Nephron progenitor cell (in vitro differentiated cells): ENCODE measurements at regions not wholly inside any gene's neighbourhood (a gene's known extent, or its start where the extent isn't known, plus 50 kb on each side); places are given as distances from the start of the nearest gene placed in this dataset.

Source experiments
- DNase-seq: peaks from one replicate; pipeline ENCODE4 v3.0.0; 2021
- H3K27ac Mint-ChIP-seq: 2 replicates; pipeline ENCODE4 v1.8.0; 2021; ENCODE audit warnings: mild to moderate bottlenecking, moderate library complexity, mixed read lengths
- H3K27me3 Mint-ChIP-seq: 2 replicates; pipeline ENCODE4 v1.8.0; 2021; ENCODE audit warnings: mild to moderate bottlenecking, low read depth, mixed read lengths; ENCODE audit not compliant: poor library complexity
- H3K36me3 Mint-ChIP-seq: 2 replicates; pipeline ENCODE4 v1.8.0; 2021; ENCODE audit warnings: low read depth, mixed read lengths
- H3K4me1 Mint-ChIP-seq: 2 replicates; pipeline ENCODE4 v1.8.0; 2021; ENCODE audit warnings: mixed read lengths
- H3K4me3 Mint-ChIP-seq: 2 replicates; pipeline ENCODE4 v1.8.0; 2021; ENCODE audit warnings: mild to moderate bottlenecking, moderate library complexity, mixed read lengths
- H3K9me3 Mint-ChIP-seq: 2 replicates; pipeline ENCODE4 v1.8.0; 2021; ENCODE audit warnings: mild to moderate bottlenecking, moderate library complexity, mixed read lengths
- TF ChIP-seq, protein P1 (sequence below): fragments of 200-600 bp; sonication (generic); IDR thresholded peaks from 2 replicates; pipeline ENCODE4 v1.5.0; 2021; ENCODE audit warnings: antibody characterized with exemption

DNA sequence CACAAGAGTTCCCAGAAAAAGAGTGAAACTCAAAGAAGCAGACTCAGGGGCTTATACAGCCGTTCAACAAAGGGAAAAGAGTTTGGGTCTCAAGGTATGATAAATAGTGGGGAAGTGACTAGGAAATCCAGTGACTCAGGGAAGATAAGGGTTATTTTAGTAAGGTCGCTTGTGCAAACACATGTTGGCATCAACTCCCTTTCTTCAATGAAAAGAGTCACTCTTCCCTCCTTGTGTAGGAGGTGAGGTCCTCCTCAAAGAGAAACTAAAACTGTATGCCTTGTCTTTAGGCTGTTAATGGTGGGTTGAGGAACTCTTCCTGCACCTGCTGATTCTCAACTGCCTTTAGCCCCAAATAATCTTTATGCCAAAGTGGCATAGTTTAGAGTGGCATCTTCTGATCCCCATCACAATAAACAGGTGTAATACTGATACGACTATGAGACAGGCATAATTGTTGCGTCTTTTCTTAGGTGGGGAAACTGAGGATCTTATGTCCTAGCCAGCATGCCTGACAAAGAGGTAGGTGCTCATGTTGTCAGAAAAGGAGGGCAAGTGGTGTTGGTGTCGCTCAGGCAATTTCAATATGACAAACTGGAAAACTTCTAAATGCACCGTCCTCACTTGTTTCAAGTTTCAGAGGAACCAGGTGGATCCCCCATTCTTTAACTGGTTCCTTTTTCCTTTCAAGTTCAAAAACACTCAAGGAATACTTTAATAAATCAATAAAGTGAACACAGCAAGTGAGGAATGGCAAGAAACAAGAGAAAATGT lies 294.1 kb upstream of the RUNX1 start:
- no peak for DNase-seq
- no peaks in the 10 kb centered on the region for H3K36me3 Mint-ChIP-seq
- TF ChIP-seq, protein P1, sequence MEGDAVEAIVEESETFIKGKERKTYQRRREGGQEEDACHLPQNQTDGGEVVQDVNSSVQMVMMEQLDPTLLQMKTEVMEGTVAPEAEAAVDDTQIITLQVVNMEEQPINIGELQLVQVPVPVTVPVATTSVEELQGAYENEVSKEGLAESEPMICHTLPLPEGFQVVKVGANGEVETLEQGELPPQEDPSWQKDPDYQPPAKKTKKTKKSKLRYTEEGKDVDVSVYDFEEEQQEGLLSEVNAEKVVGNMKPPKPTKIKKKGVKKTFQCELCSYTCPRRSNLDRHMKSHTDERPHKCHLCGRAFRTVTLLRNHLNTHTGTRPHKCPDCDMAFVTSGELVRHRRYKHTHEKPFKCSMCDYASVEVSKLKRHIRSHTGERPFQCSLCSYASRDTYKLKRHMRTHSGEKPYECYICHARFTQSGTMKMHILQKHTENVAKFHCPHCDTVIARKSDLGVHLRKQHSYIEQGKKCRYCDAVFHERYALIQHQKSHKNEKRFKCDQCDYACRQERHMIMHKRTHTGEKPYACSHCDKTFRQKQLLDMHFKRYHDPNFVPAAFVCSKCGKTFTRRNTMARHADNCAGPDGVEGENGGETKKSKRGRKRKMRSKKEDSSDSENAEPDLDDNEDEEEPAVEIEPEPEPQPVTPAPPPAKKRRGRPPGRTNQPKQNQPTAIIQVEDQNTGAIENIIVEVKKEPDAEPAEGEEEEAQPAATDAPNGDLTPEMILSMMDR = no peak
- no peak overlapping the region for H3K27ac Mint-ChIP-seq
- no peak overlapping the region for H3K4me3 Mint-ChIP-seq
- peaks cover 17% of the 10 kb centered on the region for H3K27me3 Mint-ChIP-seq
- H3K4me1 Mint-ChIP-seq = no peaks in the 10 kb centered on the region
- H3K9me3 Mint-ChIP-seq = peaks cover 4% of the 10 kb centered on the region

DNA sequence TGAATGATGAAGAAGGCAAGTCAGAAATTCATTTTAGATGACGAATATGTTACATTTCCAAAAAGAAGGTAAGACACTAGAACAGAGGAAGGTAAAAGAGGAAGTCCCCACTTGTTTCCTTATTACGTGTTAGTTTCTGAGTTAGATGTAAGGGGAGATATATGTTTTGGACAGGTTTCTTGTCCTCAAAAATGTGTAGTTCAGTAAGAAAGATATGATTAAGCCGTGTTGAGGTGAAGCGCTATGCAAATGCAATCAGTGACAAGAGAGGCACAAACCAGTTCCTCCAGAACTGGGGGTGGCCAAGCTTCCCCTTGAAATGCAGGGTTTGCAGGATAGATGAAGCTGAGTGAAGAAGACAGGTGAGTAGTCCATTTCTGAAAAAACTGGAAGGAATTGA lies 293.3 kb upstream of the RUNX1 start:
- DNase-seq = no peak
- TF ChIP-seq, protein P1 = no peak
- H3K4me3 Mint-ChIP-seq = no peak overlapping the region
- no peaks in the 10 kb centered on the region for H3K36me3 Mint-ChIP-seq
- H3K4me1 Mint-ChIP-seq = no peaks in the 10 kb centered on the region
- H3K27ac Mint-ChIP-seq = no peak overlapping the region
- peaks cover 21% of the 10 kb centered on the region for H3K27me3 Mint-ChIP-seq
- peaks cover 4% of the 10 kb centered on the region for H3K9me3 Mint-ChIP-seq

DNA sequence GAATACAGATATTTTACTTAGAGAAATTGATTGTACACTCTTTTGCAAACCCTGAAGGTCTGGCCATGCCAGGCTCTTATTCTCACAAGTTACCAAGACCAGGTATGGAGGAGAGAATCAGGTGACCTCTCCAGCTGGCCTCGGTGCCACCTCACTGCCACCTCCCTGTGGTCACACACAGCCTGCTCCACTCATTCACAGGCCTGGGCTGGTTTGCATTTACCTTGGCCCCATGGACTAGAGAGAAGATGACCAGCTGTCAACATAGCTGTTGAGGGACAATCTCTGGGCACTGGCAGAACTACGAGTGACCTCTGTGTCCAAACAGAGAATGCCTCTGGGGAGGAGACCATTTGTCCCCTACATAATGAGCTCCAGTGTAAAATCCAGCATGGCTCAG lies 291.2 kb upstream of the RUNX1 start:
- TF ChIP-seq, protein P1 = no peak
- peaks cover 15% of the 10 kb centered on the region for H3K27me3 Mint-ChIP-seq
- peaks cover 4% of the 10 kb centered on the region for H3K9me3 Mint-ChIP-seq
- H3K36me3 Mint-ChIP-seq = no peaks in the 10 kb centered on the region
- no peak for DNase-seq
- no peaks in the 10 kb centered on the region for H3K4me1 Mint-ChIP-seq
- no peak overlapping the region for H3K27ac Mint-ChIP-seq
- no peak overlapping the region for H3K4me3 Mint-ChIP-seq

DNA sequence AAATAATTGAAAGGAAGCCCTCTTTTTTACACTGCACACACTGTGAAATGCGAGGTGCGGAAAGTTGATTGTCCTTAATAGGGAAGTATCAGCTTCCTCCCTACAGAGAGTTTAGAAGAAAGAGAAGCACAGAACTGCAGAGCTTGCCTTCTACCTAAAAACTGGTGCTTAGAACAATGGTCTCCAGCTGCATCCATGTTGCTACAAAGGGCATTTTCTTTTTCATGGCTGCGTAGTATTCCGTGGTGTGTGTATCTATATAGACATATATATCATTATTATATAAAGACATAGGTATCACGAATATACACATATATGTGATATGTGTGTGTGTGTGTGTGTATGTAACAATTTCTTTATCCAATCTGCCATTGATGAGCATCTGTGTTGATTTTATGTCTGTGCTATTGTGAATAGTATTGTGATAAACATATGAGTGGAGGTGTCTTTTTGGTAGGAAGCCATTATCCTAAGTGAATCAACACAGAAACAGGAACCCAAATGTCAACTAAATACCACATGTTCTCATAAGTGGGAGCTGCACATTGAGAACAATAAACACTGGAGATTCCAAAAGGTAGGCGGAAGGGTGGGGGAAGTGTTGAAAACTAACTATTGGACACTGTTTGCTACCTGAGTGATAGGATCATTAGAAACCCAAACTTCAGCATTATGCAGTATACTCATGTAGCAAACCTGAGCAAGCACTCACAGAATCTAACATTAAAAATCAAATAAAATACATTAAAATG lies 290.0 kb upstream of the RUNX1 start:
- no peaks in the 10 kb centered on the region for H3K4me1 Mint-ChIP-seq
- H3K4me3 Mint-ChIP-seq = no peak overlapping the region
- TF ChIP-seq, protein P1 = no peak
- H3K27ac Mint-ChIP-seq = no peak overlapping the region
- no peak for DNase-seq
- peaks cover 14% of the 10 kb centered on the region for H3K27me3 Mint-ChIP-seq
- no peaks in the 10 kb centered on the region for H3K36me3 Mint-ChIP-seq
- H3K9me3 Mint-ChIP-seq = no peaks in the 10 kb centered on the region

DNA sequence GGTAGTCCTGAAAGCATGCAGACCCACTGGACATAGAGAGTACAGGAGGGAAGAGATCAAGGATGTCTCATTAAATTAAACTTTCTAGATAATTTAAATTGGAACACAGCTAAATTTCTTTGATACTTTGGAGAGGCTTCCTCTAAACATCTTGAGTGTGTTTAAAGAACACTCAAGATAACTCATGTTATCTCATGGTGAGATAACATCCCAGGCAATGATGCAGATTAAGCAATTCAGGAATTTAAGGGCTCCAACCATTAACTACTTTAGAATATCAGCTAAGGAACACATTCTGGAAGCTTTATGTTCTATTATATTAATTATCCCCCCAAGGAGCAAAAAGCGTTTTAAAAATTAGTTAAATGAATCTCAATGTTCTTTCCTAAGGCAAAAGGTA lies 289.2 kb upstream of the RUNX1 start:
- no peak overlapping the region for H3K4me3 Mint-ChIP-seq
- no peak overlapping the region for H3K27ac Mint-ChIP-seq
- H3K4me1 Mint-ChIP-seq = no peaks in the 10 kb centered on the region
- no peaks in the 10 kb centered on the region for H3K9me3 Mint-ChIP-seq
- H3K36me3 Mint-ChIP-seq = no peaks in the 10 kb centered on the region
- TF ChIP-seq, protein P1 = no peak
- DNase-seq = no peak
- H3K27me3 Mint-ChIP-seq = peaks cover 10% of the 10 kb centered on the region
